GM19238 (cell line): ENCODE measurements at regions not wholly inside any gene's neighbourhood (a gene's known extent, or its start where the extent isn't known, plus 50 kb on each side); places are given as distances from the start of the nearest gene placed in this dataset.

Experiments
- DNase-seq: peaks from one replicate; pipeline ENCODE4 v3.0.0; 2011; ENCODE audit warnings: low spot score; ENCODE audit not compliant: insufficient read length

- DNase-seq, result peak; percentile 25
Observed at GRCh38 chr19:29263305-29264135, 50.6 kb upstream of the UQCRFS1 start.

DNA sequence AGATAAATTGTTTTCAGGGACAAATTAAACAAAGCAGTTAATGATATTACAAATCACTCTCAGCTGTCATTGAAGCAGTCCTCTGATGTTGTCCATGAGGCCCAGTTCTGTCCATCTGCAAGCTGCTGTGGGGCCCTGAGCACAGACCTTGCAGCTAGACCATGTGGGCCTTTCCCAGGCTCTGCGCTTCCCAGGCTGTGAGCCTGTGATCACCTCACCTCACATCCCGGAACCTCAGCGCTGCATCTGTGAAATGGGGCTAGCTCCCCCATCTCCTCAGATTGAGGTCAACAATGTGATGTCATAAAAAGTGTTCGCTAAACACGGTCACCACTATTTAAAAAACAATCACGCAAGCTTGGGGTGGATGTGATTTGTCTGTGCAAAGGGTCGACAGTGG lies 51.9 kb upstream of the UQCRFS1 start:
- no peak for DNase-seq

DNA sequence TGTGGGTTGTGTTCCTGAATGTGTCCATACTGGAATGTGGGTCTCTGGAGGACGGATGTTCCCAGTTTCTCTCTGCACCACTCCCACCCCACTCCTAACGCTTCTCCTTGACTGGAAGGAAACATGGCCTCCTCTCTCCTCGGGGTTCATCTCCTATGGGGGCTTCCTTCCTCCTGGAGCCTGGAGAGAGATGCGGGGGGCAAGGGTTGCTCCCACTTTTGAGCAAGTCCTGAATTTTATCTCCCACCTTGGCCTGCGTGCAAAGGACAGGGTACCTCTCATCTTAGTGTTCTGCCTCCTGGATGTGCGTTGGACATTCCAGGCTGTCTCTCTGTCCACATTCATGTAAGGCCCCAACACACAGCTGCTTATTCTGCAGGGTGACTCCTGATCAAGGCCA lies 52.5 kb upstream of the UQCRFS1 start:
- no peak for DNase-seq

GRCh38 chr19:29266001-29266400 lies 53.0 kb upstream of the UQCRFS1 start:
- no peak for DNase-seq

GRCh38 chr19:29266603-29267002 lies 53.7 kb upstream of the UQCRFS1 start:
- no peak for DNase-seq

- DNase-seq, result no peak
Observed at GRCh38 chr19:29267701-29268100, 54.8 kb upstream of the UQCRFS1 start.

- DNase-seq, result no peak
Observed at GRCh38 chr19:29268103-29268502, 55.2 kb upstream of the UQCRFS1 start.

DNA sequence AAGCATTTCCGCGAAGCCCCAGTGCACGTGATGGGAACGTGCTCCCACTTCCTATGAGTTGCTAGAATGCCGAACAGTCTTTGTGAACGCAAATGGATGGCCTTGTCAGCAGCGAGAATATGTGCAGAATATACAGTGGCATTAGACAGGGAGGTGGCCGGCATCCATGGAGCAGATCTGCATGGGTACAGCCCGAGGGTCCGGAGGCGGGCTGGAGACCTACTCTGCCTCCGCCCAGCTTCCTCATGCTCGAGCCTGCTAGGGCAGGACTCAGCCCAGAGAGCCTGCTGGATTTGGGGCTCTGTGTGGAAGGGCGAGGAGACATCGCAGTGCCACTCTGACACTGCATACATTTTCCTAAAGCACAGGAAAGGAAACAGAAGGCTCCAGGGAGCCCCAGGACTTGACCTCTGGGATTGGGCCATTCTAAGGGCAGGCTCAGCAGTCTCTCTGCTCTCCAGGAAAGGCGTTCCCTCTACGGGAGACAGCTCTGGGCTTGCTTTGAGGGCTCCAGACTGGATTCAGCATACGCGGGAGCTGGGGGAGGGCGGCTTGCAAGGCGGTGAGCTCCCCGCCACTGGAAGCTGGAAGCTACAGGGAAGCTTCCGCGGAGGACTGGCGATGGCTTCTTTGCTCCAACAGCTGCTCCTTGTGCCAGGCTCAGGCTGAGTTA lies 55.9 kb upstream of the UQCRFS1 start:
- no peak for DNase-seq

DNA sequence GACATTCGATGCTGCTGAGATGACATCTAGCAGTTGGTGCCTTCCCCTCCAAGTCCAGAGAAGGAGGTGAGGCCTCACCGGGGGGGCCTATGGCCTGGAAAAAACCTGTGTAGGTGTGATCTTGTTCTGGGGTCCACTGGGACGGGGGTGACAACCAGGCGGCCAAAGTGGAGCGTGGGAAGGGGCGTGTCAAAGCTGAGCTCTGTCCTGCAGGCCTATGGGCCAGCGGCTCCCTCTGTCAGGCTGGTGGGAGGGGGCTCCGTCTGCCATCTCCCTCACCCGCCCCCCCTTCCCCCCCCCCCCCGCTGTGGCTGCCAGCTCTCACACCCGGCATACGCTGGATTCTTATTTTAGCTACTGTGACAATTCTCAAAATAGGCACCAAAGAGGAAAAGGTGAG lies 56.7 kb upstream of the UQCRFS1 start:
- DNase-seq, result no peak

DNA sequence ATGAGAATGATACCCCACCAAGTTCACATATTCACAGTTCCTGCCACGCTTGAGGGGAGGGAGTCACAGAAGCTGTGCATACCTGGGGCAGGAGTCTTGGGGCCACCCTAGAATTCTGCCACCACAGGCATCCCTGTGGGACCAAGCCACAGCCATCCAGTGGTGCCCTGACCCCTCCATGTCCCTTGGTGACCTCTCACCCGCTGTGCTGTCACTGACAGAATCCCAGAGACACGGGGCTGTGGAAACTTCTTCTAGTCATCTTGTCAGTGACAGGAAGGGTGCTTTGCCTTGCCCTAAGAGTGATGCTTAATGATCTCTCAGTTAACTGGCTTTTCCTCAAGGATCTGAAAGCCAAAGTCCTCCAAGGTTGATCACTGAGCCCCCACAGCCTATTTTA lies 58.4 kb upstream of the UQCRFS1 start:
- no peak for DNase-seq

DNA sequence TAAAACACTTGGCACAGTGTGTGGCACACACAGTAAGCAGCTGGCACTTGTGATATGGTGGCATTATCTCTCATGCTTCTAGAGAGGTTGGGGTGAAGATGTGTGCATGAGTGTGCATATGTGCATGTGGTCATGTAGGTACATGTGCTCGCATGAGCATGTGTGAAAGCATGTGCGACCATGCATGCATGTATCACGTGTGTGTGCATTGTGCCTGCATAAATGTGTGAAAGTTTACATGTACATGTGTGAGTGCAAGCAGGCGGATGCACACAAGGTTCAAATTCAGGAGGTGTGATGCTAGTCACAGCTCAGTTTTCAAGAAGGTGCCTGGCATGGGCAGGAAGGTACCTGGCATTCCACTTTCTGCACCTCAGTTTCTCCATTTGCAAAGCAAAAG lies 59.0 kb upstream of the UQCRFS1 start:
- no peak for DNase-seq

DNA sequence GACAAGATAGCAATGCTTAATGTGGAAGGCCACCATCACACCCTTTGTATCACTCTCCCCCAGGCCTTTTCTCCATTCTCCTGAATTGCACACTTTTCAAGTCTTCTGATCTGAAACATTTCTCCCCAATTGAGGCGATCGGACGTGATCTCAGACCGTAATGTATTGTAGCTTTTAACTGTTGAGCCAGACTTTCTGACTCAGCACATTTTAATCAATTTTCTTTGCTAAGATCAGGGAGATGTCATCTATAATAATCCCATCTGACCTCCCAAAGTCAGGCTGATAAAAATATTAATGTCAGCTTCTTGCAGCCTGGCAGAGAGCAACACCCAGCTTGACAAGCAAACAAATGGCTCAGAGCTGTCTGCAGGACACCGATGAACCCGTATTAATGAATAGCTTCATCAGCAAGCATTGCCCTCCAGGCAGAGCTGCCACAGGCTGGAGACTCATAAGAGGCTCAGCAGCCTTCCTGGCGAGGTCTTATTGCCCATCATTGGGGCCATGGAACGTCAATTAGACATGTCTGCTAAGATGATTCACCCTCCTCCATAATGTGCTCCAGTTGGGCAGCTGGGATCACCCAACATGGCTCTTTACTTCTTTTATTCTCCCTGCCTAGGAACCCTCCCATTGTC lies 60.2 kb upstream of the UQCRFS1 start:
- no peak for DNase-seq

DNA sequence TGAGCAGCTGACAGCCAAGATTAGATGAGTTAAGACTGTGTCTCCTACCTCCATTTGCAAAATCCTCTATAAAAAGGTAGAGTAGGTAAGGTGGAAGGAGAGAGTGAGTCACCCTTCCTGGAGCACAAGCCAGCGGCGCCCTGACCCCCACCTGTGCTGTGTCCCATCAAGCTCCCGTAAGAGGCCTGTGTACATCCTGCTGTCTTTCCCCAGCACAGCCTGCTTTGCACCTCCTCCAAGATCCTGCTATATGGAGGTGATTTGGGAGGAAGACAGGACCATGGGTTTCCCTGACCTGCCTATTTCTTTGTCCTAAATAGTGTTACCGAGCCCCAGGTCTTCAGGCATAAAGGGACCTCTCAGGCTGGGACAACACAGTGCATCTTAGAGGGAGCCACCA lies 62.3 kb upstream of the UQCRFS1 start:
- DNase-seq, result no peak

- peak; percentile 40 for DNase-seq
Observed at GRCh38 chr19:29277102-29277501, 64.2 kb upstream of the UQCRFS1 start.

DNA sequence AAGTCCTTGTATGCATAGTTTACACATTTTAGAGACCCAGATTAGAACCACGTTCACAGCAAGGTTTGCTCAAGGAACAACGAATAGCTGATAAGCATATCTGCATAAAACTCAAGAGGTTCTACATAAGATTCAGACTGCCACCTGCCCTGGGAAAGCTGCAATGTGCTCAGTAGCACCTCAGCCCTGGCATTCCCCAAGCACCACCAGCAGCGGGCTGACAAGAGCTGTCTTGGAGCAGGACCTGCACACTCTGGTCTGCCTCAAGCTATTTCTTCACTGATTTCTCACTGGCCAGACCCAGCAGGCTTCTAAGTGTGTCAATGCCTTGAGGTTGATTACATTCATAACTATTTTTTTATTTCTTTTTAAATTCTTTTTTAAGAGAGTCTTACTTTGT lies 65.8 kb upstream of the UQCRFS1 start:
- DNase-seq, result no peak

DNA sequence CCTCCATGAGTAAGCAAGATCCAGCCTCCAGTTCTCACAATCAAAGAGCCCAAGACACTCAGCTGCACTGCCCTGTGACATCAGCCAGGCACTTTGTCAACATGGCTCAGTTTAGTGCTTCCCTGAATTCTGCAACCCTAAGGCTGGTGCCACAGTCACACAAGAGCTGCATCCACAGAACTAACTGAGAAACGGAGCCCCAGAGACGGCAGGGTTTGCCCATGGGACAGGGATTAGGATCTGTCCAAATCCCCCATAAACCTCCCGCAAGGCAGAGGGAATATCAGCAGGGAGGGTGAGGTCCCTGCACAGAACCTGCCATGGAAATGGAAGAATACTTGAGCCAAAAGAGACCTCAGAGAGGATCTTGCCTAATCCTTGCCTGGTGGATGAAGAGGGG lies 70.4 kb upstream of the UQCRFS1 start:
- DNase-seq, result no peak

GRCh38 chr19:29285187-29285687 lies 72.3 kb upstream of the UQCRFS1 start:
- no peak for DNase-seq

DNA sequence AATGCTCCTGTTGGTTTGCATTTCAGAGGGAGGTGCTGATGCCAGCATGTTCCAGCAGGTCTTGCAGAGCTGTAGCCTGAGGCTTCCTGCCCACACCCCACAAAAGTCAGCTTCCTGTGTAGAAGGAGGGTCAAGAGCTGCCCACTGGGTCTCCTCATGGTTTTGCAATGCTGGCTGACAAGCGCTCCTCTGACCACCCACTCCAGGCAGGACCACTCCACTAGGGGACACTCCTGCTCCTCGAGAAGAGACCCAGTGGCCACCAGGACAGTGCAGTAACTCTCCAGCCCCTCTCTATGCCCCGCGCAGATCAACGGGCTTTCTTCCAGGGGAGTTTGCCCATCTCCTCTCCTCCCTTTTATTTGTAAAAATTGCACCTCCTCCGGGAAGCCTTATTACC lies 72.9 kb upstream of the UQCRFS1 start:
- DNase-seq, result no peak

GRCh38 chr19:29287061-29287460 lies 74.1 kb upstream of the UQCRFS1 start:
- DNase-seq, result no peak

GRCh38 chr19:29288256-29288655 lies 75.3 kb upstream of the UQCRFS1 start:
- no peak for DNase-seq

DNA sequence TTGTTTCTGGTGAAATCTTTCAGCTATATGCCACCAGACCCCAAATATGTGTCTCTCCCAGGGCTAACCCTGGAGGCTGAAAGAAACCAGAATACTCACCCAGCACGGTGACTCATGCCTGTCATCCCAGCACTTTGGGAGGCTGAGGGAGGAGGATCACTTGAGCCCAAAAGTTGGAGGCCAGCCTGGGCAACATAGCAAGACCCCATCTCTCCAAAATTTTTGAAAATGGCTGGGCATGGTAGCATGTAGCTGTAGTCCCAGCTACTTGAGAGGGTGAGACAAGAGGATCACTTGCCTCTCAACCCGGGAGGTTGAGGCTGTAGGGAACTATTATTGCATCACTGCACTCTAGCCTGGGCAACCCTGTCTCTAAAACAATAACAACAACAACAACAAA lies 76.1 kb upstream of the UQCRFS1 start:
- no peak for DNase-seq

GRCh38 chr19:29290853-29291252 lies 77.9 kb upstream of the UQCRFS1 start:
- DNase-seq, result no peak
